H1 (cell line): ENCODE measurements at regions not wholly inside any gene's neighbourhood (a gene's known extent, or its start where the extent isn't known, plus 50 kb on each side); places are given as distances from the start of the nearest gene placed in this dataset.

Experiments
- PHF8 ChIP-seq: fragments of 200-600 bp; sonication (generic); conservative IDR thresholded peaks from 2 replicates; pipeline ENCODE4 v1.7.1; 2012; ENCODE audit warnings: low read depth, mild to moderate bottlenecking, inconsistent platforms, low read length, moderate library complexity
- TAF1 ChIP-seq: IDR thresholded peaks from 2 replicates; pipeline ENCODE4 v1.6.1; 2011; ENCODE audit warnings: mild to moderate bottlenecking, low read depth, low read length
- YY1 ChIP-seq: IDR thresholded peaks from 2 replicates; pipeline ENCODE4 v1.6.1; 2011; ENCODE audit warnings: low read depth, mild to moderate bottlenecking, low read length
- TF ChIP-seq, protein P1 (sequence below), 3 experiments: IDR thresholded peaks; 1 replicate in 2 of 3; 2 replicates in 1 of 3; pipeline versions ENCODE4 v1.5.1 to v1.6.1; 2011; ENCODE audit warnings: low read length in 3 of 3, mild to moderate bottlenecking in 3 of 3, inconsistent platforms in 2 of 3, low read depth in 1 of 3, moderate library complexity in 1 of 3; ENCODE audit not compliant: insufficient read depth in 1 of 3; ENCODE audit errors: control extremely low read depth in 1 of 3

DNA sequence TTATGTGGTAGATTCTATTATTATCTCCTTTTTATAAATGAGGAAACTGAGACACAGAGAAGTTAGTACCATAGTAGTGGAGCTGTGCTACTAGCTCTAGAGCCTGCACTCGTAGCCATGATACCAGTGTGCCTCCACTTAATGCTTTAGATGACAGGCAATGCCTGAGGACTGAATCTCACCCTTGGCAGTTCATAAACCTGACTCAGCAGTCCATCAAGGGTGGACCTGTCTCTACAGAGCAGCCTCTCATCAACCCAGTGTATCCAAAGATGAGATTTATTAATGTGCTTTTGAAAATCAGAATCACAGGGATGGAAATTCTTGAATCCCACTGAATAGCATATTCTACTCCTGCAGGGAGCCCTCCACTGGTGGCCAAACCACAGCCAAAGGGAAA is 483.2 kb upstream of the DIPK2B start:
- TF ChIP-seq, protein P1, sequence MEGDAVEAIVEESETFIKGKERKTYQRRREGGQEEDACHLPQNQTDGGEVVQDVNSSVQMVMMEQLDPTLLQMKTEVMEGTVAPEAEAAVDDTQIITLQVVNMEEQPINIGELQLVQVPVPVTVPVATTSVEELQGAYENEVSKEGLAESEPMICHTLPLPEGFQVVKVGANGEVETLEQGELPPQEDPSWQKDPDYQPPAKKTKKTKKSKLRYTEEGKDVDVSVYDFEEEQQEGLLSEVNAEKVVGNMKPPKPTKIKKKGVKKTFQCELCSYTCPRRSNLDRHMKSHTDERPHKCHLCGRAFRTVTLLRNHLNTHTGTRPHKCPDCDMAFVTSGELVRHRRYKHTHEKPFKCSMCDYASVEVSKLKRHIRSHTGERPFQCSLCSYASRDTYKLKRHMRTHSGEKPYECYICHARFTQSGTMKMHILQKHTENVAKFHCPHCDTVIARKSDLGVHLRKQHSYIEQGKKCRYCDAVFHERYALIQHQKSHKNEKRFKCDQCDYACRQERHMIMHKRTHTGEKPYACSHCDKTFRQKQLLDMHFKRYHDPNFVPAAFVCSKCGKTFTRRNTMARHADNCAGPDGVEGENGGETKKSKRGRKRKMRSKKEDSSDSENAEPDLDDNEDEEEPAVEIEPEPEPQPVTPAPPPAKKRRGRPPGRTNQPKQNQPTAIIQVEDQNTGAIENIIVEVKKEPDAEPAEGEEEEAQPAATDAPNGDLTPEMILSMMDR (IDR thresholded peaks at IDR 0.05; ENCODE audit: control extremely low read depth in 1 of 3, insufficient read depth in 1 of 3, low read depth in 1 of 3, low read length in 3 of 3) = no peak
- TF ChIP-seq PHF8 (no peak), TAF1 (no peak), YY1 (no peak)
